SKM-1 treated with dmso at 0.1 percent for 144 hours (cell line): ENCODE measurements at regions not wholly inside any gene's neighbourhood (a gene's known extent, or its start where the extent isn't known, plus 50 kb on each side); places are given as distances from the start of the nearest gene placed in this dataset.
"Not testable (repeated sequence)": the region's sequence is repeated elsewhere in the genome, so short reads cannot be mapped to it uniquely, and the experiment has no call there.

Experiments used
- DNase-seq: peaks from one replicate; lab custom pipeline; 2025; ENCODE audit not compliant: unreplicated experiment; lab: John Stamatoyannopoulos, UW

DNA sequence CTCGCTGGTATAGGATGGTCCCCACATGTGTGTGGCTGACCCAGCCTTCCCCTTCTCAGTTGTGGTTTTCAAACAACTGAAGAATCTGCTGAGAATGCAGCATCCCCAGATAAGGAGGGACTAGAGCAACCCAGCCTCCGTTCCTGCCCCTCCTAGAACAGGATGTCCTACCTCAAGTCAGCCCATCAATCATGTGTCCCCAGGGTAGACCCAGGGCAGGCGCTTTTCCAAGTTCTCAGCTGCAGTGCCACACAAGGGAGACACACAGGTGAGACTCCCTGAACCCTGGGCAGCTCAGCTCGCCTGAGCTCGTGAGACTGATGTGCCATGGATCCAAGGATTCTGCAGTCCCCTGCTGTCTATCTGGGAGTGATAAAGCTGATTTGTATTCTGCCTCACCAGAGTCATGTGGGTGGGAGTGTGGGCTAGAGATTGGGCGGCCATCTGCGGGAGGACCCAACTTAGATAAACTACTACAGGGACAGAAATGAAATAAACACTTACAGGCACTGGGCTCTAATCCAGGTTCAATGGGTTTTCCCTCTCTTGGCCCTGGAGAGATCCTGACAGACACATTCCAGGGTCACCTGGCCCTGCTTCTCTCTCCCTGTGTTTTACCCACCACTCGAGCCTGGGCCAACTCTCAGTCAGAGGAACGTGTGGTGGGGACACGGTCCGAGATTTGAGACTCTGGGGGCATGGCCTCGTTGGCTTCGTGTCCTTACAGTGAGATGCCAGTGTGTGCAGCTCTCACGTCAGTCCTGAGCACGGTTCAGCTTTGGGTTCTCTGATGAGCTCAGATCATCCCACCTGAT is 303.5 kb upstream of the SFSWAP start:
- DNase-seq, result no peak

GRCh38 chr12:131408036-131408365 is 302.9 kb upstream of the SFSWAP start:
- DNase-seq, result no peak

GRCh38 chr12:131408484-131408883 is 302.4 kb upstream of the SFSWAP start:
- DNase-seq, result no peak

- DNase-seq, result no peak
These were observed 301.7 kb upstream of the SFSWAP start for GRCh38 chr12:131409211-131409610.

DNA sequence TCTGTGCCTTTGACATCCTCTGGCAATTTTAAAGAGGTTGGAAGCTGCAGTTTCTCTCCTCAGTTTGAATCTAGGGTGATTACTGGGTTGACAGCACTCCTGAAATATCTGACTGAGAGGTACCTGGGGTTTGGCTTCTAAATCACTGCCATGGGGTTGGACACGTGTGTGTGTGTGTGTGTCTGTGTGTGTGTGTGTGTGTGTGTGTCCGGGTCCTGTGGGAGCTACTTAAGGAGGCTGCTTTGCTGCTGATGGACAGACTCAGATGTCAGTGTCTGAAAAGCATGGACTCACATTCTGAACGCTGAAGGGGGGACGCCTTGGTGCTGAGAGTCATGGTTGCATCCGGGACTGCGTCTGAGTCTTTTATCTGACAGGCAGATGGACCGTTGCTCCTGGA is 299.1 kb upstream of the SFSWAP start:
- DNase-seq, result not testable (repeated sequence)

DNA sequence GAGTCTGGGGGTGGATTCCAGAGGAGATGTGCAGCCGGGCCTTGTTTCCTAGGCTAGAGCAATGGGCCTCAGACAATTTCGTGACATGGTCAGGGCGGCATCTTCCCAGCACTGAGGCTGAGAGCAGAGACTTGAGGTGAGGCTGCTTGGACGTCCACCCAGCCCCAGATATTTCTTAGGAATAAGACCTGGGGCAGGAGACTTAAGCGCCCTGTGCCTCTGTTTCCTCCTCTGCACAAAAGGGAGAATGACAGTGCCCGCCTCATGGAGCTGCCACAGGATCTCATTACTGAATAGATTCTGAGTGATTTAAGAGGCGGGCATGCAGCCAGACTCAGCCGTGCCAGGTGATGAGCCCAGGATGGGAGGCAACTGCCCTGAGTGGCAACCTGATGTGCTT is 297.9 kb upstream of the SFSWAP start:
- no peak for DNase-seq

DNA sequence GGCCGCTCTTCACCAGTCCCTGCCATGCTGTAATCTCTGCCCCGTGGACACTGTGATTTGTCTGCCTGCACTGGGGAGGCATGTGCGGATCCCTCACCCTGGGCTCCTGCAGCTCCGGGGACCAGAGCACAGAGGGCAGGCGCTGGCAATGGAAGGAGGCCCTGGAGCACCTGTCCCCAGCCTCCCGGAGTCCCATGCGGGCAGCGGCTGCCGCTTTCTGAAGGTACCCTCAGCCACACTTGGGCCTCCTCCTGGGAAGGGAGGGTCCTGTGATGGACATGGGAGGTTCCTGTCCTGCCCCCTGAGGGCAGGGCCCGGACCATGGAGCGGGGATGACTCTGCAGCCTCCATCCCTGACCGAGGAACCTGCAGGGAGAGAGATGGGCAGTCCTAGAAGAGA is 297.4 kb upstream of the SFSWAP start:
- DNase-seq, result no peak

- not testable (repeated sequence) for DNase-seq
These were observed 296.6 kb upstream of the SFSWAP start for GRCh38 chr12:131414155-131414922.

DNA sequence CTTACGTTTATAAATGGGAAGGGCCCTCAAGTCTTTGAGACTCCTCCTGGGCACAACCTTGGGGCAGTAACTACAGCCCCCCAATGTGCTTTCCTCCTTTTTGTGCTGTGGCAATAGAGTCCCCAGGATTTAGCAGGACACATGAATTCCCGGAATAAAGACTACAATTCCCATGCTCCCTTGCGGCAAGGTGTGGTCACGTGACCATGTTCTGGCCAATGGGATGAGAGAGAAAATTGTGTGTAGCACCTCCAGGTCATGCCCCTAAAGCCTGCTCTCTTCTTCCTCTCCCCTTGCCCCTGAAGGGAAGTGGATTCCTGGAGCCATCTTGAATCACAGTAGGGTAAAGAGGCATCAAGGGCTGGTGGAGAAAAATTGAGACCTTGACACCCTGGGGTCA is 295.1 kb upstream of the SFSWAP start:
- no peak for DNase-seq

GRCh38 chr12:131418121-131418520 is 292.8 kb upstream of the SFSWAP start:
- no peak for DNase-seq

GRCh38 chr12:131418884-131419283 is 292.0 kb upstream of the SFSWAP start:
- no peak for DNase-seq

DNA sequence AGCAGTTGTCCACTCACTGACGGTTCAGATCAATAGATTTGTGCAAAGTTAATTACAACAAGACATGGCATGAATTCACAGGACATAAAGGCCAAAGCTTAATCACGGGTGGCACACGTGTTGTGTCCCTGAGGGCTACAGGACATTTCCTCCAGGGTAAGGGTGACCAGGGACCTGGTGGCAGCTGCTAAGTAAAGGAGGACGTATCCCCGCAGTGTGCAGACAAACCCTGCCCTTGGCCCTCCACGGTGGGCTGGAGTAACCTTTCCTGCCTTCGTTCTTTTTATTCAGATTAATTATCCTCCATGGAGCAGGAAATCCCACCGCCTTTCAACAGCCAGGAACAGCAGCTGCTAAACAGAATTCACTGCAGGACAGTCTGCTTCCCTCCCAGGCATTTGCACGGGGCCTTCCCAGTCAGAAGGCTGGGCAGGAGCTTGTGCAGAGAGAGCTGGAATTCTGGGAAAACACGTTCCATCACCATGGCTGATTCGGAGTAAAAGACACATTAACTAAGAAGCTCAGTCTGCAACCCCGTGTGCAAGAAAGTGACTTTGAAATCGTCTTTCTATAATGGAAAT is 289.9 kb upstream of the SFSWAP start:
- no peak for DNase-seq

- DNase-seq, result no peak
These were observed 289.2 kb upstream of the SFSWAP start for GRCh38 chr12:131421509-131422186.

DNA sequence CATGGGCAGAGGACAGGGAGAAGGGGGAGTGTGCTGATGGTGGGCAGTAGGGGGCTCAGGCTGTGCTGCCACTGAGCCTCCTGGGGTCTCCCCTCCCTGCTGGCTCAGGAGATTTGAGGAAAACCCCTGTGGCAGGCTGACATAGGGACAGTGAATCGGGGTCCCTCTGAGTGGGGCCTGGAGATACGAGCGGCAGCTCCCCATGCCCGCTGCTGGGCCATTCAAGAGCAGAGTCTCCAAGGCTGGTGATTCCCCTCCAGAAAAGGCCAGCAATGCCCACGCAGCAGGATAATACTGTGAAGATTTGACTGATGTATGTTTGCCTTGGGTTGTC is 288.7 kb upstream of the SFSWAP start:
- DNase-seq, result no peak

DNA sequence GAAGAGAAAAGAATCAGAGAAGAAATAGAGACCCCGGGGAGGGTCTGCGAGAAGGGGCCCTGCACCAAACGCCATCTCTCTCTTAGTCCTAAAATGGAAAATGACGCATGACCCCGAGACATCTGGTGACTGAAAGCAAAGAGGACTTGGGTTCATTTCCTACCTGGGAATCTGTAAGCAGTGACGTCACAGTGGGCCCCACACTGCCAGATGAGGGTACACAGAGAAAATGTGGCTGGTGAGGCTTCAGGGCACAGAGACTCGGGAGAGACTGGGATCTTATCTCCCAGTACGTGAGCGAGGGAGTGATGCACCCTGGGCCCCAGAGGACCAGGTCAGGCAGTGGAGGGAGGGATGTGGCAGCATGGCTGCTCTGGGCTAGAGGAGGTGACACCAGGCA is 288.1 kb upstream of the SFSWAP start:
- DNase-seq, result no peak

DNA sequence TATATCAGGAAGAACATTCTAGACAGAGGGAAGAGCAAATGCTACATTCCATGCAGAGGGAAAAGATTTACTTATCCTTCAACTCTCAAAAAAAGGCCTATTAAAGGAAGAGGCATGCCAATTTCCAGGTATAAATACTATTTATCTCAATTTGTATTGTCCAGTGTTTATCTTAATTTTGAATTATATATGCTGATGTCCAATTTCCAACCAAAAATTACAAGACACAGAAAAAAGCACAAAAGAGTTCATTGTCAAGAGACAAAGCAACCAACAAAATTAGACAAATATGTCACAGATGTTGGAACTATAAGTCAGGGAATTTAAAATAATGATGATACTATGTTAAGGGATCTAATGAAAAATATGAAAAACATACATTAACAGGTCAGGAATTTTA is 286.6 kb upstream of the SFSWAP start:
- no peak for DNase-seq

GRCh38 chr12:131425112-131426075 is 285.5 kb upstream of the SFSWAP start:
- DNase-seq, result no peak

DNA sequence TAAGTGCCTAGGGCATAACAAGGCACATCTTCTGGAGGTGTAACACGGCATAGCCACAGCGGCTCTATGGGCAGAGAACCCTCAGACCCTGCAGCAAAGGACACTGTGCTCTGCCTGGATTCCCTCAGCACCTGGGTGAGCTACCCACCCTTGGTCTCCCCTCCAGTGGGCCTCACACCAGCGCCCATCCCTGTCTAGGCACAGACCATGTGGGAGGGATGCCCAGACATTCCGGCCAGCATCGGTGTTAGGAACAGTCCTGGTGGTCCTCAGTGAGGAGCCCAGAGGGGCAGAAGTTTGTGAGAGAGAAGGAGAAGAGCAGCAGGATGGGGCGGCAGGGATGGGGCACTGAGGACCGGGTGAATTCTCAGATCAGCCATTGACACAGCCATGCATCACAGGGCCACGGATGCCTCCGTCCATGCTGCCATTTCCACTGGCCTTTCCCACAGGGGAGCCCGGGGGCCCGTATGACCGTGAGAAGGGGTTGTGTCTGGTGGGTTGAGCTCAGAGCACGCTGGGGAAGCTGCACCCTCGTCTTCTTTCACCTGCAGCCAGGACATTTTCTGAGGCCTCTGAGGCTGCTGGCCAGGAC is 282.7 kb upstream of the SFSWAP start:
- DNase-seq, result no peak

- DNase-seq, result not testable (repeated sequence)
These were observed 281.7 kb upstream of the SFSWAP start for GRCh38 chr12:131429221-131429620.

DNA sequence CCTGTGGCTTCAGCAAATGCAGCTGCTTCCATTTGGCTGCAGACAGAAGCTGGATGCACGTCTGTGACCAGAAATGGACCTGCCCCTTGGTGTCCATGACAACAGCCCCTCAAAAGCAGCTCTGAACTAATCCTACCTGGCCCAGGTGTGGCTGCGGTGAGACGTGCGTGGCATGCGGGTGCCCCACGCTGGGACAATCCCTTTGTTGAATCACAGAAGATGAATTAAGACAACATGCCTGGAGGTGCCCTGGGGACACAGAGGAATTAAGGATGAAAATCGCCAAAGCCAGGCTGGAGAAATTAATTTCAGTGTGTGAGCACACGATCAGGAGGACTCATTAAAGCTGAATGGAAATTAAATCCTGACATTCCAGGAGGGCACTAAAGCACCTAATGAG is 281.2 kb upstream of the SFSWAP start:
- DNase-seq, result not testable (repeated sequence)
